ENCODE measurements at regions not wholly inside any gene's neighbourhood (a gene's known extent, or its start where the extent isn't known, plus 50 kb on each side); places are given as distances from the start of the nearest gene placed in this dataset.

DNA sequence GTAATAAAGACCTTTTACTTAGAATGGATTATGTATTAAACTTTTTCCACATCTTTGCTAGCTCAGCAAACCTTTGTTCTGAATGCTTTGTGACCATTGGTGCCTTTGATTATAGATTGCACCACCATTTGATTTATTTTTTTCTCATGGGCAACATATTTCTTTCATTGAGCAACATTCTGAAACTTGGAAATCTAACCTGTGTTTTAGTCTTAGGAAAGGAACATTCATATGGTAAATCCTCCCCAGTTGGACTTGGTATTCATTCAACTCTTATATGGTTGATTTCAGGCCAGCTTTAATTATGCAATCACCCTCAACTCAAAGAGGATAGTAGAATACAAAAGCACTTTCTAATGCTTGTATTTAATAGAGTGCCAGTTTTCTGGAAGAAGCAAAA lies 1077.9 kb upstream of the ZEB2 start:
- no peak for TF ChIP-seq POLR2A (IDR thresholded peaks at IDR 0.05)
- no peak for TF ChIP-seq CTCF (IDR thresholded peaks at IDR 0.05)
- TF ChIP-seq POLR2AphosphoS5 (IDR thresholded peaks at IDR 0.05): no peak
